ENCODE measurements at regions not wholly inside any gene's neighbourhood (a gene's known extent, or its start where the extent isn't known, plus 50 kb on each side); places are given as distances from the start of the nearest gene placed in this dataset.
"Not testable (repeated sequence)": the region's sequence is repeated elsewhere in the genome, so short reads cannot be mapped to it uniquely, and the experiment has no call there.

DNA sequence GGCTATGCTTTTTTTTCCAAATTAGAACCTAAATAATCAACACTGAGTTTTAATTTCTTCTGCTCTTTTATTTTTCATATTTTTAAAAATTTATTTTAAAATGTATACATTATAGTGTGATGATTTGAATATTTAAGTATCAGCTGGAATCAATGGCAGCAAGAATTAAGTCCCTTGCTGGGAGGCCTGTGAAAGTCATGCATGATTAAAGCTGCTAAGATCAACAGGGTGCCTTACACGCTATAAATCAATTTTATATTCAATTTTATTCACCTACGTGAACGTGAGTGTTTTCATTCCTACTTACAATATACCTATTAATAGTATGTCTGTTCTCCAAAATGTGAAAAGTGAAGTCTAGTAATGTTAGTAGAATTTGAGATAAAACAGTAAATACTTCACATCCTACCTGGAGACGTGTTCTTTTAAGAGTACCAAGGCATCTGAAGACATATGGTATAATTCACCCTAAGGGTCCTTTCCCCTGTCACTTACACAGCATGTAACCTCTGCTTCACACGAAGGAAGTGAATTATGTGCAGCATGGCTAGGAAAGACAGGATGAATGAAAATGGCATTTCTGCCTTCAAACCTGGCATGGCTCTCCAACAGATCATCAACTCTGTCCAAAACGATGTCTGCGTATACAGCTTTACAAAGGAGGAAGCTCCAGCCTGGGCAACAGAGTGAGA is 640.4 kb upstream of the ROBO1 start:
- no peak for DNase-seq

GRCh38 chr3:80405618-80406017 is 637.8 kb upstream of the ROBO1 start:
- no peak for DNase-seq

DNA sequence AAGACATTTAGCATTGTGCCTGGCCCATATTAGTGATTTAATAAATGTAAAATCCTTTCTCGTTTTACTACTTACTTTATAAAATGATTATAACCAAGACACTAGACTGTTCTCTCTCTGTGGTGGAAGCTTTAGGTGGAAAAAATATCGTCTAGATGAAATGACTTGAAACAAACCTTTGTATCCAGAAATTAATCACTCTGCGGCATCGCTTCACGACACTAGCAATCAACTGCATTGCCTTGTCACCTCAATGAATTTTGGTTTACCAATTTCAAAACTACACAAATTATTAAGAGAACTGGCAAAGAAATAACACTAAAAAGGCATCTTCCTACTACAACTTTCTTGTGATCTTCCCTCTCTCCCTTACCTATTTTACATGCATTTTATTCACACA is 627.2 kb upstream of the ROBO1 start:
- DNase-seq: no peak

GRCh38 chr3:80391573-80391972 is 623.8 kb upstream of the ROBO1 start:
- DNase-seq: no peak

DNA sequence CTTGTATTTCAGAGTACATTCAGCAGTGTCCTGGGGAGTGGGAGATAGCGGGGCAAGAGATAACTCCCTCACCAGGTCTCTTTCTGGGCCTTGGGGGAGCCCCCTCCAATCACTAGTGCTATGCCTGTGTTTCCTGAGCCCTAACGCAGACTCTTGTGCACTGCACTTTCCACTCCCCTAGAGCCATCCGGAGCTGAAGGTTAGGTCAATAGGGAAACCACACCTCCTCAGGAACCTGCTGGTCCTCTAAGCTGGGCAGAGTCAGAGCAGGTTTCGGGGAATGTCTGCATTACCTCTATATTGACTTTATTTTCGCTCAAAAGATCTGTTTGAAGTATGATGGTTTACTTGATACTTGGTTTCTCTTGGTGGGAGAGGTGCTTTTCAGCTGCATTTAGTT is 617.0 kb upstream of the ROBO1 start:
- no peak for DNase-seq

- no peak for DNase-seq
Observed at GRCh38 chr3:80374423-80374822, 606.6 kb upstream of the ROBO1 start.

GRCh38 chr3:80368616-80369015 is 600.8 kb upstream of the ROBO1 start:
- DNase-seq: no peak

GRCh38 chr3:80366808-80367548 is 599.2 kb upstream of the ROBO1 start:
- DNase-seq: no peak

GRCh38 chr3:80357761-80358160 is 590.0 kb upstream of the ROBO1 start:
- DNase-seq: no peak

- no peak for DNase-seq
Observed at GRCh38 chr3:80355144-80355543, 587.3 kb upstream of the ROBO1 start.

- DNase-seq: no peak
Observed at GRCh38 chr3:80351201-80351600, 583.4 kb upstream of the ROBO1 start.

DNA sequence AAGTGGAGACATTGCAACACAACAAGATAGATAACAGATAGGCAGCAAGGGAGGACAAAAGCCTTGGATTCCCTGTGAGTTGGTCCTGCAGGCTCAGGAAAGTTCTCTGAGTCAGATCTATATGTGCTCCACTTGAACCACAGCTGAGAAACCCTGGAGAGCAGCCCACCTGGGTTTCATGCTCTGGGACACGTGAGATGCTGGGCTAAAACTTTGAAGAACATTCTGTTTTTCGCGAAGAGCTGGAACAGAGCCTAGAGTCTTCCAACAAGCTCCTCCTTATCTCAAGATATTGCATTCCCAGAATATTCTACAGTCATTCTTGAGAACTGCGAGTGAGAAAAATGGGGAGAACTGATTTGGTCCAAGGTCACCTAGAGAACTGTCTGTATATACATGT is 583.0 kb upstream of the ROBO1 start:
- DNase-seq: no peak

- DNase-seq: no peak
Observed at GRCh38 chr3:80338366-80338765, 570.6 kb upstream of the ROBO1 start.

DNA sequence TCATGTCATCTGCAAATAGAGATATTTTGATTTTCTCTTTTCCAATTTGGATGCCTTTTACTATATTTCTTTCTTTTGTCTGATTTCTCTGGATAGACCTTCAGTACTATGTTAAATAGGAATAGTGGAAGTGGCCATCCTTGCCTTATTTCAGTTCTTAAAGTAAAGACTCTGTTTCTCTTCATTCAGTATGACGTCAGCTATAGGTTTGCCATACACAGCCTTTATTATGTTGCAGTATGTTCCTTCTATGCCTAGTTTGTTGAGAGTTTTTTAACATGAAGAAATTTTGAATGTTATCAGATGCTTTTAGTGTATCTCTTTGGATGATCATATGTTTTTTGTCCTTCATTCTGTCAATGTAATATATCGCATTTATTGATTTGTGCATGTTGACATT is 566.7 kb upstream of the ROBO1 start:
- DNase-seq: no peak

- no peak for DNase-seq
Observed at GRCh38 chr3:80331494-80332170, 563.8 kb upstream of the ROBO1 start.

DNA sequence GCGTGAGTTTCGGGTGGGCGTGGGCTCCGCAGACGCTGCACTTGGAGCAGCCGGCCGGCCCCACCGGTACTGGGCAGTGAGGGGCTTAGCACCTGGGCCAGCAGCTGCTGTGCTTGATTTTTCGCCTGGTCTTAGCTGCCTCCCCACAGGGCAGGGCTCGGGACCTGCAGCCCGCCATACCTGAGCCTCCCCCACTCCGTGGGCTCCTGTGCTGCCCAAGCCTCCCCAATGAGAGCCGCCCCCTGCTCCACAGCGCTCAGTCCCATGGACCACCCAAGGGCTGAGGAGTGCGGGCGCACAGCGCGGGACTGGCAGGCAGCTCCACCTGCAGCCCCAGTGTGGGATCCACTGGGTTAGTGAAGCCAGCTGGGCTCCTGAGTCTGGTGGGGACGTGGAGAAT is 546.7 kb upstream of the ROBO1 start:
- not testable (repeated sequence) for DNase-seq

- DNase-seq: no peak
Observed at GRCh38 chr3:80308637-80309036, 540.8 kb upstream of the ROBO1 start.

DNA sequence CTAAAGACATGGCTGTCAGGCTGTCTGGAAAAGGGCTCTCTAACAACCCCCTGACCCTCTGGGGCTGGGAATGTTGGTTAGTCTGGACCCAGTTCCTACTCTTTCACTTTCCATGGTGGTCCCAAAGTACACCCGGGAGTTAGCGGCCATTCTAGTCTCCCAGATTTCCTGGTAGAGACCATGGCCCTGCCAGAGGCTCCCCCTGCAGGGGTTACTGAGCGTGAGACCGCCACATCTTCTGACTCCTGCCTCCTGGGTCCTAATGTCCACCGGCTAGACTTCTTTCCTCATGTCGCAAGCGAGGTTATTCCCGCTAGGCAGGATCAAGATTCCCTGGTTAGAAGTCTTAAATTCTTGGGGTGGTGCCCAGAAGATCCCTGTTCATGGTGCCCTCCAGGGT is 540.0 kb upstream of the ROBO1 start:
- no peak for DNase-seq

DNA sequence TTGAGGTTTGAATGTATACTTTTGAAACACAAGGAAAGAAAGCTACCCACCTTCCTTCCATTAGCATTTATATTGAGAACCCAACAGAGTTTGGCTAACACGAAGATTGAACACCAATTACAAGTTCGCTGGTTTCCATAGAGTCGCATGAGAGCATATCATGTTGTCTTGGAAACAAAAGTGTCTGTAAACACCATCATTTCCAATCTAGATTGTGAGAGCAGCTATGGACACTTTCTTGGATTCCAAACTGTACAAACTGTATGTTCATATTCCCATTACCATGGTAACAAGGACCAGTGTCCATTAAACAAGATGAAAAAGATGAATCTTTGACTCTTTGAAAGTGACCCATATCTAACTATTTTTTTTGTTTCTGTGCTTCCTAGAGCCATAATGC is 529.9 kb upstream of the ROBO1 start:
- DNase-seq: no peak

- no peak for DNase-seq
Observed at GRCh38 chr3:80285388-80285787, 517.6 kb upstream of the ROBO1 start.

GRCh38 chr3:80283783-80284182 is 516.0 kb upstream of the ROBO1 start:
- no peak for DNase-seq

GRCh38 chr3:80278056-80278455 is 510.3 kb upstream of the ROBO1 start:
- no peak for DNase-seq

DNA sequence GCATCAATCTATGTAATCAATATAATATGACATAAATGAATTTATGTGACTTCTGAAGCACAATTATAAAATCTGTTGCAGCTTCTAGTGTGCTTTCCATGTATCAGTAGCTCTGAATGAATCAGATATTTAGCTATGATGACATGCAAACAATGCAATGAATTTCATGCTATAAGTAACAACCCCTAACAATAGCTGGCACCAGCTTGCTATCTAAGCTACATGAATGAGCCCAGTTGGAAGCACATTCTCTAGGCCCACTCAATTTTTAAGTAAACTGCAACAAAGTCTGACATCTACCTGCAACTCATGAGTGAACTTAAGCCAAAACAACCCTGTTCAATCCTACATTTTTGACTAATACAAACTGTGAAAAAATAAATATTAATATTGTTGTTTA is 507.3 kb upstream of the ROBO1 start:
- DNase-seq: no peak

DNA sequence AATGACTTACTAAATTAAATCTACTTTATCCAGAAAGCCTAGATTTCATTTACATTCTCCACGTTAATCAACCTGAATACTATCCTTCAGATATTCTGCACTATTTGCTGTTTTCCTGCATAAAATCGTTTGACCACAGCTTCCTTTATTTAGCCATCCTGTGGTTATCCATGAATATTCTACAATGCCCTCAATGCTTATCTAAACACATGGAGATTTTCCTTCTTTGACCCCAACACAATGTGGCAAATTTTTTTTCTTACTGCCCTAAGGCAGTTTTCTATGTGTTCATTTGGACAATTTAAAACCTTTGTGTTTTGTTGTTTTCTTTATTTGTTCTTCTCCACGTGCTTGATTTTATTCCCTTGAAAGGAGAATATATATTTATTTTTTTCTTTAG is 495.5 kb upstream of the ROBO1 start:
- no peak for DNase-seq

Measured in NCI-H446 treated with DMSO at 0.1 percent for 48 hours (cell line).